Middle frontal gyrus (tissue), 1 donor: ENCODE measurements at regions not wholly inside any gene's neighbourhood (a gene's known extent, or its start where the extent isn't known, plus 50 kb on each side); places are given as distances from the start of the nearest gene placed in this dataset.

ENCODE experiments used
- DNase-seq: peaks from one replicate; pipeline ENCODE4 v3.0.0-alpha.2; 2015; ENCODE audit warnings: low spot score; ENCODE audit errors: extremely low spot score

DNA sequence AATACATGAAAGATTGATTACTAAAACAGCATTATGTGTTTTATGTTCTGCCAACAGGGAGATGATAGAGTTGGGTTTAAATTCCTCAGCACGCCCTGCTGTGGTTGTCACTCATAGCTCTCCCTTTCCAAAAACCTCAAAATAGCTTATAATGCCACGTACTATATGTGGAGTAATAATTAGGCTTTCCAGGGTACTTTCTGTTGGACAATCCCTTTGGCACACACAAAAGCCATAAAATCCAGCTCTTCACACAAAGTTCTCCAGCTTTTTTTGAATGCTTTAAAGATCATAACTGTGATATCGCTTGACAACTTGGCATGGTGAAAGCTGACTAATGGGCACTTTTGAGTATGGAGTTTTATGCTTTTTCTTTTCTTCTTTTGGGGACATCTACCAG lies 145.3 kb upstream of the DCN start:
- no peak for DNase-seq

DNA sequence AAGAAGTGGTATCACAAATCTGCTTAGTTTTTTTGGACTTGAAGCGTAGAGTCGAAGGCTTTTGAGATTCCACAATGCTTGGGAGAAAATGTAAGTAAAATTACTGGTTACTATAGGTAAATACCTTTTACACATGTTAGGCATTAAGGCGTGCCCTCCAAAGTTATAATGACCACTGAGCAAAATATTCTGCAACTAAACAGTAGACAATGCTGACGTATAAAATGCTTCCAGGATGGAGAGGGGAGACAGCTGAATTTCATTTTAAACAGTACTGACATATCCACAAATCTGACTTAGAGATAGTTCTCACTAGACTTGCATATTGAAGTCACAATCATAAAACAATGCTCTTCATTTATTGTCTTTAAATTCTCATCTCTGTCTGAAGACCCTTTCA lies 144.5 kb upstream of the DCN start:
- DNase-seq = no peak

DNA sequence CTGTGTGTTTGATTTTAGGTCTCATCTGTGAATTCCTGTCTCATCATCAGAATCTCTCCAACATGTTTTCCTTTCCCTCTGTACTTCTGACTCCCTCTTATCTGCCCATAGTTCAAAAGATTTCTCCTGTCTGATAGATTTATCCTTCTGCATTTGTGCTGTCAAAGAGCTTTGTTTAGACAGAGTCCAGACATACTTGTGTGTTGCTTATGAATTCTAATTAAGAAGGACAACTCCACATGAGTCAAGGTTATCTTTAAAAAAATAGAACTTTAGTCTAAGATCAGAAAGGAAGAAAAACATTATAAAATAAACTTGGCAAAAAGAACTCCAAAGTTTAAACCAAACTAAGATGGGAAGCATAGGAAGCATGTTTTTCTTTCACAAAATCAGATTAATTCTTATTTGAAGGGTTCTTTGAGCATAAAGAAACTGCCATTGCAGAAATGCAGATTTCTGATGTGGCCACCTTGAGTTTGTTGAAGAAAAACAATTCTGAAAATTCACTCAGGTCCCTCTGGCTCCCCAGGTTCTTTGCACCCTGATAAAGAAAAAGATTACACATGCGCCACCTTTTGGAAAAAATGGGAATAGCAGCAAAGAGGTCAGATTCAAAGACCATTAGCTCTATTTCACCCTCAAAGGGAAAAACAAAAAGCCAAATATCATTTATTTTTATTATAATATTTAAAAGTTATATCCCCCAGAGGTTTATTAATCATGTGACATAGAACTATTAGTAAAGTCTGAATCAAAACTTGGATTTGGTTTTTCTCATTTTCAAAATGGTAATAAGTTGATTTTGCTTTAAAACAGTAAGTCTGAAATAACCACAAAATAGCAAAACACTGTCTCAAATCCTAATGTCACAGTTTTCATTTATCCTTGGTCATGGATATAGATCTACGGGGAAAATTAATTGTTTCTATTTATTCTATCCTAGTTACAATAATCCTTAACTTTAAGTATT lies 143.7 kb upstream of the DCN start:
- no peak for DNase-seq

DNA sequence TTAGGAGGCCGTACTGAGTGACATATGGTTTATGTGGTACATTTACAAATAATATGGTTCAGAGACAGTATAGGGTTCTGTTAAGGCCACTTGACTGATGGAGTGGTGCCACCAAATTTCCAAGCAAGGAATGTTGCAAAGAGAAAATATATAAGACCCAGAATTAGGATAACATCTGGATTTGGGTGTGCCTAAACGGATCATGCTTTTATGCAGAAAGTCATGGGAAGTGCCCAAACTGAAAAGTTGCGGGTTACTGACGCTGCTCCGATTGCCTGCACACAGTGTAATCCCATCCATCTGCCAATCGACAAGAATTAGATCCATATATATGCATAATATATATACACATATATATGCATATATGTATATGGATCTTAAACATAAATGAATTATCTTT lies 138.4 kb upstream of the DCN start:
- no peak for DNase-seq

DNA sequence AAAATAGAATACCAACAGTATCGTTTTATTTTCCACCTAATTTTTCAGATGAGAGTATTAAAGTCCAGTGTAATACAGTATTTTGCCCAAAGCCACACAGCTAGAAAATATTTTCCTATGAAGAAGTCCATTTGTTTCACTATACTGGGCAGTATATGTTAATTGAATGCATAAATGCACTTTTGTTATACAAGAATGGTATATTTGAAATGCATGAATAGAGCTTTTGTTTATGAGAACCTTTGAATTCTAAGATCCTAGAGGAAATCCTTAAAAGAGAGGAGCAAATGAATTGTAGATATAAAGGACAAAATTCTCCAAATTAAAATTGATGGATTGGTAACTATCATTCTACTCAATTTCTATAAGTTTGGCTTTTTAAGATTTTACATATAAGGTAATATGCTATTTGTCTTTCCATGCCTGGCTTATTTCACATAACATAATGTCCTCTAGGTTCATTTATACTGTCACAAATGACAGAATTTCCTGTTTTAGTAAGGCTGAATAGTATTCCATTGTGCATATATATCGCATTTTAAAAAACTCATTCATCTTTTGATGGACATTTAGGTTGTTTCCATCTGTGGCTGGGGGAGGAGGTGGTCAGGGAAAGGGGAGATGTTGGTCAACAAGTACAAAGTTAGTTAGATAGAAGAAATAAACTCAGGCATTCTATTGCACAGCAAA lies 136.6 kb upstream of the DCN start:
- no peak for DNase-seq

DNA sequence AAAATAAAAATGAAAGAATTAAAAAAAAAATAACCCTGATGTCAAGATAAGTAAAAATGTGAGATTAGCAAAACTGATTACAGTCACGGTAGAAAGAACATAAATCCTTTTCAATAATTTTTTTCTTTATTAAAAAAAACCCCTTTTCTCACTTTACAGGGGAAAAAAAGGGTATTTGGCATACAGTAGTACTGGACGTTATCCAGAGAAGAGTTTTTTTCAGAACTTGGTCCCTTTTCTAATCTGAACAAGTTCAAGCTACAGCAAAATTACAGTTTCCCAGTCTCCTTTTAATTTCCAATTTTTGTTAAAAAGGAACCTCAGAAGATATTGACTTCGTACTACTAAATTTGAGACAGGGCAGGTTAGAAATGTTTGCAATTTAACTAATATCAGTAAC lies 134.7 kb upstream of the DCN start:
- no peak for DNase-seq

DNA sequence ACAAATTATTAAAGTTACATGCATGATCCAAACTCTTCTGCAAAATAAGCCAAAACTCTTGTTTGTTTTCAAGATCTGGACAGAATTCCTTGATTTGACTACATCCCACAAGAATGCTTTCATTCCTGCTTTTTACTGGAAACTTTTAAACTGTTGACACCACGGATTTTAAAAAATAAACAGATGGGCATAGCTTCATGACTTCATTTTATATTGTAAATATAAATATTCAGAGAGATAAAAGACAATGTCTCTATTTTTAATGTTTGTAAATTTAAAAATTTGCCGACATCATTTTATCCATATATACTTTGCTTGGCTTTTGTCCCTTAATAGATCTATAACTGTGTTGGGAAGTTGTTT lies 134.3 kb upstream of the DCN start:
- no peak for DNase-seq

DNA sequence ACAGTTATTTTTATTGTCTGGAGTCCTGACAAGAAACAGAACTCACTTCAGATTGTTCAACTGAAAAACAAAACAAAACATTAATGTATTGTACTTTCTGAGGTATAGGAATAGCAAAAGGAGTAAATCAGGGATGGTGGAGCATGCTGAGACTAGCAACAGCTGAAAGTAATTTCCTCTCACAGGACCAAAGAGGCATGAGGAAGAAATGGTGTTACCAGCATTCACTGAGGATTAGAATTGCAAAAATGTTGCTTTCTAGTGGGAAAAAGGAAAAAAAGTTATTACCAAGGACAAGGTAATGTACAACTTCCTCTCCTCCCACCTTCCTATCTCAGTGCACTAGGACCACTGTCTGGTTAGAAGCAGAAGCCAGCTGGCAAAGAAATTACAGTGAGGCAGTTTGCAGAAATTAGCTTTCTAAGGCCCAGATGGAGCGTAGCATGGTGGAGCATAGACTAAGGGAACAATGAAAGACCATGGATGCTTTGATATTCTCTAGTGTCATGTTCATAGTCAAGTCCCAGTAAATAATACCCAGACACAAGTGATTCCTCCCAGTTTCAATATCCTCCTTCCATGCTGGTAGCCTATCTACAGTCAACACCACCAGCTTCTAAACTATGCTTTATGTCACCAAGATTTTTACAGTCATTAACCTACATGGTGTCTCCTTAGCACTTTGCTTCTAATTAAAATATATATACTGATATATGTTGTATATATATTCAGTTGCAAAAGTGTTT lies 133.7 kb upstream of the DCN start:
- DNase-seq = no peak

DNA sequence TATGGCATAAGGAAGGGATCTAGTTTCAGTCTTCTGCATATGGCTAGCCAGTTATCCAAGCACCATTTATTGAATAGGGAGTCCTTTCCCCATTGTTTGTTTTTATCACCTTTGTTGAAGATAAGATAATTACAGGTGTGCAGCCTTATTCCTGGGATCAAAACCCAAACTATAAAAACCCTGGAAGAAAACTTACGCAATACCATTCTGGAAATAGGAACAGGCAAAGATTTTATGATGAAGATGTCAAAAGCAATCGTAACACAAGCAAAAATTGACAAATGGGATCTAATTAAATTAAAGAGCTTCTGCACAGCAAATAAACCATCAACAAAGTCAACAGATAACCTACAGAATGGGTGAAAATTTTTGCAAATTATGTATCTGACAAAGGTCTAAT lies 128.5 kb upstream of the DCN start:
- no peak for DNase-seq

DNA sequence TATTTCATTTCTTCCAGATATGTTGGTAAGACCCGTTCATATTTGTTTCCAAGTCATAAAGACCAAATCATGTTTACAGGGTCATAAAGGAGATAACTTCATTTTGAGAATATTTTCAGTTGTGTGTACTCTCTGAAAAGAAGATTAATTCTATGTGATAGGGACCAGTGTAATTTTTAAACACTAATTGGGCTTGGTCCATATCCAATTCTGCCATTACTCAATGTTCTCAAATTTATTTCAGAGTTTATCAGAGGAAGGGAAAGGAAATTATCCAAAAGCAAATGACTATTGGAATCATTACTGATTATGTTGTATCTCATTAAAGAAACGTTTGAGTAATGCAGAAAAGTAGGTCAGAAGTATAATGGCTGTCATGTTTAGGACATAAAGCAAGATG lies 126.8 kb upstream of the DCN start:
- DNase-seq = no peak

DNA sequence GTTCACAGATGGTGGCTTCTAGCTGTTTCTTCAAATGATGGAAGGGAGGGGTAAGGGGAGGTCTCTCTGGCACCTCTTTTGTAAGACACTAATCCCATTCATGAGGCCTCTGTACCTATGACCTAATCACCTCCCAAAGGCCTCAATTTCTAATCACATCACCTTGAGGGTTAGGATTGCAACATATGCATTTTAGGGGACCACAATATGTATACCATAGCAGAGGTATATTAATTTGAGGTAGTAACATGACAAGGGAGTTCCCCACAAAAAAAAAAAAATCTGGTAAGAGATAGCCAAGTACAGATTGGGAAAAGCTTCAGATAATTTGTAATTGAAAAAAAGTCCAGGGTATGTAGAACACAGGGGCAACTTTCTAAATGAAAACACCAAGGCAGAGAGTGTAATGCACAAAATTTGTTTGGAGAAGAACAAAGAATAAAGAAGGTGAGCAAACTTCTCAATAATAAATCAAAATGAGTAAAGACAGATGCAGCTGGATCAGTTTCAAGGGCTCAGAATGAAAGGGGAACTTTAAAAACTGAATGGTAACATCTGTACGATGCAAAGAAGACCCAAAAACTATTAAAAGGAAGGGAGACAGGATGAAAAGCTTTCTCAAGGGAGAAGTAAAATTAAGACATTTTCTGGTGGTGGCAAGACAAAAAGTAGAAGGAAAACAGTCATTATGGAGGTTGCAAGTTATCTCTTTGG lies 125.5 kb upstream of the DCN start:
- DNase-seq = no peak

DNA sequence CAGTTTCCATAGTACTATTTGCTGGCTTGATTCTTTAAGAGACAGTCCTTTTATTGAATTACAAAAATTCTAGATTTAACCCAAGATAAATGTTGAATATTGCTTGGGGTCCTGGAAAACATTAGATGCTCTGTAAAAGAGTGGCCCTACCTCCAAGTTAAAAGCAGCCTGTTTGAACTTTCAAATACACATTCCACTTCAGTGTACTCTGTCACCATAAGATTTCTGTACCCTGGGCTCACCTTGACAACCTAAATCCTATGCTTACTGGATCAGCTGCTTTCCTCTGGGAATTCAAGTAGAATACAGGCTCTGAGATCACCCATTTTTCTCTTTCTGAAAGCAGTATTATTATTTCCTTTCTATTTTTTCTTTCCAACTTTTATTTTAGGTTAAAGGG lies 107.7 kb upstream of the DCN start:
- no peak for DNase-seq

DNA sequence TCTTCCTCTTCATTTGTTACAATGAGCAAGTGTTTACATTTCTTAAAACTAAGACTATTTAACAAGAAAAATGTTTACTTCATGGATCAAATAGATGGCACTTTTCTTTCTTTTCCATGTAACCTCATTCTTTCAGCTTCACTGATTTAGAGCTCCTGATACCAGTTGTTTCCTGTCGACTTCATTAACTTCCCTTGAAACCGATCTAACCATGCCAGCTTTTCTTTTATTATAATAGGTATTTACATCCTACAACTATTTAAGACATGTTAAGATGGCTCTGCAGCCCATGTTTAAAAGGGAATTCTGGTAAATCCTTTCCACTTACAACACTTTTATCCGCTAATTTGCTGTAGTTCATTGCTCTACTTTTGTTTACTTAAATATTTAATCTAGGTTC lies 107.3 kb upstream of the DCN start:
- no peak for DNase-seq

DNA sequence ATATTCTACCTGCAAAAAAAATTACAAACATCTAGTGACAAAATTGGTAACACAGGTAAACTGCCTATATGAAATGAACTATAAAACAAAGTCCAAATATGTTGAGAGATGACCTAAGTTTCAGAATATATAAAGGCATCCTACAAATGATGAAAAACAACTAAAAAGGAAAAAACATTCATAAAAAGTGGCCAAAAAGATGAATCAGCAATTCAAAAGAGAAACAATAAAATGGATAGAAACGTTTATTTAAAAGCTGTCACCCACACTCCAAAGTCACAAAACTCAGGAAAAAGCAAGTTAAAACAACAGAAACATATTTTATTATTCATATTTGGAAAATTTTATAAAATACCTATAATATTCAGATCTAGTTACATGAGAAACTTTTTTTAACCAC lies 106.5 kb upstream of the DCN start:
- no peak for DNase-seq

DNA sequence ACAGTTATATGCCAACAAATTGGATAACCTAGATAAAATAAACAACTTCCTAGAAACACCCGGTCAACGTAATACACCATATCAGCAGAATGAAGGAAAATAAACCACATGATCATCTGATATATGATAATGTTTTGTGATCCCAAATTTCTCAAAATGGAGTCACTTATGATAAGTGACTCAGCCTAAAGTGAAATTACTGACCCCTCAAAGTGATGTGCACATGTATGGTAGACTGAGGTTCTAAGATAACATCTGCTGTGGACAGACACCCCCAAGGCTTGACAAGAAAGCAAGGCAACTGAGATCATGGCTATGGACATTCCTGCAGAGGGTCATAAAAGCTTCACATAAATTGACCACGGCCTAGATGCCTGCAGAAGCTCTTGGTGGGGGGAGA lies 105.1 kb upstream of the DCN start:
- DNase-seq = no peak

DNA sequence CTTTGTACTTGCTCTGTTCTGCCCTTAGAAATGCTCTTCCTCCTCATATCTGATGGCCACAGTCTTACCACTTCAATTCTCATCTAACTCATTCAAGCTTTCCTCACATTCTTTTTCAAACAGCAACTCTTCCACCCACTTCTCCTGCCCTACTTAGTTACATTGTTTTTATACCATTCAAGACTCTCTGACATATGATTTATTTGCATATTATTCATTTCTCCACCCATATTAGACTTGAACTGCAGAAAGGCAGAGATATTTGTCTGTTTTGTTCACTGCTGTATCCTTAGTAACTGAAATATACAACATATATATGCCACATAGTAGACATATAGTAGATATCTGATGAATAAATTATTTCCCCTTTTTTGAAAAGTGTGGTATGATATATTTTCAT lies 95.5 kb upstream of the DCN start:
- DNase-seq = no peak

DNA sequence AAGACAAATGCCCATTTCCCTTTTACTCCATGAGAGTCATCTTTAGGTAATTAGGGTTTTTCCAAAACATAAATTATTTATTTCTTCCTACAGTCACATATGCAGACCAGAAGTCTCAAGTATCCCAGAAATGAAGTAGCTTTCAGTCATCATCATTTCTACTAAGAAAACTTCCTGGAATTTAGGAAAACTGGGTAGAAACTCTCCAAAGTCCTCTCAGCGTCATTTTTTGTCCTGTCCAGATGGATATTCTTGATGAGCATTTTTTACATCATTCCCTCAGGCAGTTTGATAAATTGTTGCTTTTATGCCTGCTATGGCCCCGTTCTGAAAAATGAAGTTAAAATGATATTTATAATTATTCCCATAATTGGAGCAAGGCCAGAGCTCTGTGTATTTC lies 93.9 kb upstream of the DCN start:
- DNase-seq = no peak

DNA sequence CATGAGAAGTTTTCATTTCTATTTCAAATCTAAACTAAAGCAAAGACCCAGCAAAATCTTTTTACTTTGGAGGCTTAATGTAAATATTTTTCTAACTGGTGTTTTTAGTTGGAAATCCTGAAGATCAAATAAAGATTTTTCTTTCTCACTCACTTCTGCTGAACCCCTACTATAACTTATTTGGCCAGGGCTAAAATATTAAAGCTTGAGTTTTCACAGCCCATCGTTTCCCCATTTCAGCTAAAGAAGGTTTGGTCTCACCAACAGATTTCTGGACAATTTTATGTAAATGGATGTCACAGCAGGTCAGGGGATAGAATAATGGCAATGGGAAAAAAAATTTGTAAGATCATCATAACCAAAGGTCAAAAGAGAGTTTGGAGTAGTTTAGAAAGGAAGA lies 92.7 kb upstream of the DCN start:
- DNase-seq = no peak

DNA sequence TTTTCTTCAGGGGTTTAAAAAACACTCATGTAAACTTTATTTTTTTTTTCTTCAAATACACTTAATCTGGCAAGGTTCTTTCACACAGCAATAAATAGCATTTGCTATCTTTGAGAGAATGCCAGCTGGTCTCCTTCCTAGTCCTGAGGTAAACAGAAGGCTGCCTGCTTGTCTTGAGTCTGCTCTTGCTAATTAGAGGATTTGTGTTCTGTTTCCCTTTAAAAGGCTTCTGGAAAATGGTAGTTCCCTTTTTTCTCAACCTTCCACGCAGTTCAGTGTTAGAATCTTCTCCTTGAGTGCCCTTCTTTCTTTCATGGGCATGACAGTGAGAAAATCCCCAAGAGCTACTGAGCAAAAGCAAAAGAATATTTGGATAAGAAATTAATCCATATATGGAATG lies 92.3 kb upstream of the DCN start:
- DNase-seq = no peak

DNA sequence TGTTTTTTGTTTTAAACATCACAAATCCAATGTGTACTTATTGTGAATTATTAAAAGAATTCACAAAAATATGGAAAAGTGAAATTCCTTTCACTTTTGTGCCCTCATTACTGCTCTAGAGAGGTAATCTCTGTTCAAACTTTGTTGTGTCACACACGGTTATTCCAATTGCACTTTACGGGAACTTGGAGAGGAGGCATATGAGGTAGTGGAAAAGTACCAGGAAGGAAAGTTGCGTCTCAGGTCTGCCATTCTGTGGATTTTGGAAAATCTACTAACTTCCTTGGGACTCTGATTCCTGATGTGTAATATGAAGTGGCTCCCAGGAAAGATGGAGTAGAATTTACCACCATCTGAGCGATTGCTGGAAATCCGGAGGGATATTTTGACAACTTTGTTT lies 90.9 kb upstream of the DCN start:
- no peak for DNase-seq

DNA sequence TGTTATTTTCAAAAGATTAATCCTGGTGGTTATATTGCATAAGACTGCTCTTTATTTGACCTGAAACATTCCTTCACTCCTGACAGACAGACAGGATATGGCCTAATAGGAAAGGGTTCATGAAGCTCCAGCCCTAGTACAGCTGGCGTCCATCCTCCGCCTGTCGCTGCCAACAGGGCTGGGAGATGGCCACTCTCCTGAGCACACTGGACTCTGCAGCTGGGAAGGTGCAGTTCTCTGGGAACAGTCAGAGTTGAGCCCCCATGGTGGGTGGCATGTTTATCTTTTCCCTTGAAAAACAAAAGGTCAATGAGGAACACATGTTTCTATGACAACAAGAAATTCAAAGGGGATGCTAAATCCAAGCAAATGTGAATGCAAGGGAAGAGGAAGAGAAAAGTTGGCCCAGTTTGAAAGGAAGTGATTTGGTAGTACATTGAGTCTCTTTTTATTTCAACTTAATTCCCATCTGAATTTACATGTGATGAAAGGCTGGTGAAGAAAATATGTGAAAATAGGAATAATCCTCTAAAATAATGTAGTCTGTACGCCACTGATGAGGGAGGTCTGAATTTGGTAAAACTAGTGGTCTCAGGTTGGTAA lies 89.9 kb upstream of the DCN start:
- DNase-seq = no peak
